Stimulated activated CD8-positive, alpha-beta memory T cell treated with anti-CD3 and anti-CD28 coated beads, Interleukin-15, amount 100 ng/mL, for 48 hours (primary cell): ENCODE measurements at regions not wholly inside any gene's neighbourhood (a gene's known extent, or its start where the extent isn't known, plus 50 kb on each side); places are given as distances from the start of the nearest gene placed in this dataset.

ENCODE experiments used
- DNase-seq, 2 donors: peaks; one replicate each; pipeline ENCODE4 v3.0.0-alpha.2; 2020; ENCODE audit warnings: low read depth in 2 of 2

DNA sequence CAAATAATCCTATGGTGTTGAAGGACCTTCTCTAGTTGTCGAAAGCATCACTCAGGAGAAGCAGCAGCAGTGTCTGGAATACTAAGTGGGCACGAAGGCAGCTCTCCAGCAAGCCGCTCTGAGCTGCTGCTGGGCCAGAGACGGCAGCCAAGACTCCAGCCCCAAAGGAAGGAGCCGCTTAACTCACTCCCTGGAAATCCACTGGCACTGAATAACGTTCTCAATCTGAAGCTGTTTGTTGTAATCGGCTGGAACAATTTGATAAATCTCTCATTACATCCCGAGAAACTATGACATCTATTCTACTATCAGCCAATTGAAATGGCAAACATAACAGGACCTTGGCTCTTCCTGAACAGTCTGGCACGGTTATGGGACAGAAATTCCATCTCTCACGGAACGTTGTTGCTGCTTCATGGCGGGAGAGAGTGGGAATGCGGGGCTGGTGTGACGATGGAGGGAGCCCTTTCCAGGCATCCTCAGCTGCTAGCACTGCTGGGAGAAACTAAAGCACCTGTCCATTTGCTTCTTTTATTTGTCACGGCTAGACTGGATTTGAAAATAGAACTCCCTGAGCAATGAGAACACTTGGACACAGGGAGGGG is 331.5 kb upstream of the RNF32 start:
- DNase-seq: no peak

DNA sequence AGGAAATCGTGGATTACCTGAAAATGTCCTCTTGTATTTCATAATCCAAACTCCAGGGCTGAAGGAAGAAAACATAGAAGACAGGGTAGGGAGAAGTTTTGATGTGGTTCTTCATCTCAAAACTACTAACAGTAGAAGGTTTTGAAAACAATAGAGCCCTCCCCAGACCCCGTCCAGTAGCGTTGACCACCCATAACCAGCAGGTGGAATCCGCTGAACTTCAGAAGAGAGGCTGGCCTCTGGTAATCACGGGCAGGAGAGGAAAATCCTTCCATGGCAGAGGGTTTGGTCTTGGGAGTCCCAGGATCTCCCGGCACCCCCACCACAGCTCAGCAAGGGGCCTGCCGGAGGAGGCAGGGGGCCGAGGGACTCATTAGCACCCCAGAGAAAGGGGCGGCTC is 333.4 kb upstream of the RNF32 start:
- no peak for DNase-seq

DNA sequence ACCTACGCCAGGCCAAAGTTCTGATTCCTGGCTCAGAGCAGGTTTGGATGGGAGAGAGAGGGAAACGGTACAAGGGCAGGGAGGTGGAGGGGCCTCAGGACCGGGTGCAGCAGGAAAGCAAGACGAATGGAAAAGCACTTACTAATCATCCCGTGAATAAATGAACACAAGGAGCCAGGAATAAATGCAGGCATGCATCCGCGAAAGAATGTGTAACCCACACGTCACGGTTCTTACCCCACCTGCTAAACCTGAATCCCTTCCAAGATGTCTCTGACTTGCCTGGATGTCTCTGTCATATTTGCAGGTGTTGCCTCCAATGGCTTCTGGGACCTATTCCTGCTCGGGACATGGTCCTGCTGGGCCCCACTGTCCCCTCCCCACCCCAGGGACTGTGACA is 335.2 kb upstream of the RNF32 start:
- no peak for DNase-seq

DNA sequence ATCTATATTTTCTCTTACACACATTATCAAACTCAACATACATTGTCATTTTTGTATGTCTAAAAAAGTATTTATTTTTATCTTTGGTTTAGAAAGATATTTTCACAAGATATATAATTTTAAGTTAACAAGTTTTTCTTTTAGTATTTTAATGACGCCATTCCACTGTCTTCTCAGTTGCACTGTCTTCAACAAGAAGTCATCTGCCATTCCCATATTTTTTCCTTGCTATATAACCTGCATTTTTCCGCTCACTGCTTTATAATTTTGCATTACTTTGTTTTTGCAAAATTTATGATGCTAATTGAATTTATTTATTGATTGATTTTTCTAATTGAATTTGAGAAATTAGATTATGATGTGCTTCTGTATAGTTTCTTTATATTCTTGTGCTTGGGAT is 357.8 kb upstream of the RNF32 start:
- DNase-seq: no peak

GRCh38 chr7:156279635-156280034 is 360.9 kb upstream of the RNF32 start:
- DNase-seq: no peak

GRCh38 chr7:156275292-156275691 is 365.3 kb upstream of the RNF32 start:
- no peak for DNase-seq

DNA sequence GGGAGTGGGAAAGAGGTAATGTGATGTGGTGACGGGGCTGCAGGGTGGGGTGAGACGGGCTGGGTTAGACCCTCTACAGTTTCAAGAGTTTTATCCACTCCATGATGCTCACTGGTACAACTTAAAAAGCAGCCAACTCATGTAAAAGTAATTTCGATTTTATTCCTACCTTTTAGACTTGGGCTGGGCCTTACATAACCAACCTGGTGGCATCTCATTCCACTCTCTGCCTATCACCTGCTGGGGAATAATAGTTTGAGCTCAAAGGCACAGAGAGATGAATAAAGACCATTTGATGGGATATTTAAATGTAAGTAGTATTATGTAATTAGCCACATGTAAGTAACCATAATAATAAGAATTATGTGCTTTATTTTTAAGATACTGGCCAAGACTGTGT is 366.0 kb upstream of the RNF32 start:
- no peak for DNase-seq

DNA sequence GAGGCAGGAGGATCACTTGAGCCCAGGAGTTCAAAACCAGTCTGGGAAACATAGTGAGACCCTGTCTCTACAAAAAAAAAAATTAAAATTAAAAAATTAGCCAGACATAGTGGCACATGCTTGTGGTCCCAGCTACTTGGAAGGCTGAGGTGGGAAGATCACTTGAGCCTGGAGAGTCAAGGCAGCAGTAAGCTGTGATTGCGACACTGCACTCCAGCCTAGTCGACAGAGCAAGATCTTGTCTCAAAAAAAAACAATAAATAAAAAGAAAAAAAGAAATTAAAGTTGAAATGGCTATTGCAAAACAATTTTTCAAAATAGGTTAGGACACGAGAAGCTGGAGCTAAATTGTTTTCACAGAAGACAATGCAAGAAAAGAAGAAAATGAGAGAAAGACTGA is 379.0 kb upstream of the RNF32 start:
- DNase-seq: no peak

DNA sequence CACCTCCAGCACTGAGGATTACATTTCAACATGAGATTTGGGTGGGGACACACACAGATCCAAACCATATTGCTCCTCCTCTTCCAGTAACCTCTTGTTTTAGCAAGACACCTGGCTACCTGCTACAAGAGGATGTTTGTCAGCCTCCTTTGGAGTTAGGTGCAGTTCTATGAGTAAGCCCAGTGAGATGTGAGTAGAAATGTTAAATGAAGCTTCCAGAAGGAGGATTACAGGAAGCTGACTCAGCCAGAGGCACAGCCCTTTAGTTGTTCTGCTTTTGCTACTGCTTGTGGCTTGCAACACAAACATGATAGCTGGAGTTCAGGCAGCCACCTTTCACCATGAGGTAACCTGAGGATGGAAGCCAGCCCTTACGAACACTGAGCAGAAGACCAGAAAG is 382.7 kb upstream of the RNF32 start:
- DNase-seq: no peak

- no peak for DNase-seq
Observed at GRCh38 chr7:156255635-156256034, 384.9 kb upstream of the RNF32 start.

- DNase-seq: no peak
Observed at GRCh38 chr7:156251861-156252260, 388.7 kb upstream of the RNF32 start.

DNA sequence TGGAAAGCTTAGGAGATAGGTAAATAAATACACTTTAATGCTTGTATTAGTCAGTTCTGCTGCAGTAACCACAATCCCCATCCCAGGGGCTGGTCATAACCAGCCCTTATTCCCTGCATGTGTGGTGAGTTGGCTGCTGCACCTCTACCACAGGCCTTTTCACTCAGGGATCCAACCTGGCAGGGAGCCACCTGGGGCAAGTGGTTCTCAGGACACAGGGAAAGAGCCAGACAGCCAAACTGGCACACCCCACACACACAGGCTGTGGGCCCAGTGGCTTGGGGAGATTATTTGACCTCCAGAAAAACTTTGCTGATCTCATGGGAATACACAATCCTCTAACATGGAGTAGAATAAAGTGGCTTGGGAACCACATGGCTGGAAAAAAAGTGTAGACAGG is 400.0 kb upstream of the RNF32 start:
- DNase-seq: no peak

GRCh38 chr7:156238366-156239133 is 402.0 kb upstream of the RNF32 start:
- no peak for DNase-seq

DNA sequence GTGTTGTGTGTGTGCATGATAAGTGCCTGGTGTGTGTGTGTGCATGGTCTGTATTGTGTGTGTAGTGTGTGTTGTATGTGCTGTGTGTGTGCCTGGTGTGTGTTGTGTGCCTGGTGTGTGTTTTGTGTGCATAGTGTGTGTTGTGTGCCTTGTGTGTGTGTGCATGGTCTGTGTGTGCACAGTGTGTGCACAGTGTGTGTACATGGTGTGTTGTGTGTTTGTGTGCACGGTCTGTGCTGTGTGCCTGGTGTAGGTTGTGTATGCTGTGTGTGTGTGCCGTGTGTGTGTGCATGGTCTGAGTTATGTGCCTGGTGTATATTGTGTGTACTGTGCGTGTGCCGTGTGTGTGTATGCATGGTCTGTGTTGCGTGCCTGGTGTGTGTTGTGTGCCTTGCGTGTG is 403.0 kb upstream of the RNF32 start:
- DNase-seq: no peak

GRCh38 chr7:156236936-156237599 is 403.5 kb upstream of the RNF32 start:
- no peak for DNase-seq

- no peak for DNase-seq
Observed at GRCh38 chr7:156236181-156236889, 404.2 kb upstream of the RNF32 start.

- DNase-seq: no peak
Observed at GRCh38 chr7:156234666-156235494, 405.7 kb upstream of the RNF32 start.

GRCh38 chr7:156234192-156234591 is 406.4 kb upstream of the RNF32 start:
- DNase-seq: no peak

GRCh38 chr7:156232931-156233705 is 407.5 kb upstream of the RNF32 start:
- no peak for DNase-seq

GRCh38 chr7:156230576-156230975 is 410.0 kb upstream of the RNF32 start:
- DNase-seq: no peak

DNA sequence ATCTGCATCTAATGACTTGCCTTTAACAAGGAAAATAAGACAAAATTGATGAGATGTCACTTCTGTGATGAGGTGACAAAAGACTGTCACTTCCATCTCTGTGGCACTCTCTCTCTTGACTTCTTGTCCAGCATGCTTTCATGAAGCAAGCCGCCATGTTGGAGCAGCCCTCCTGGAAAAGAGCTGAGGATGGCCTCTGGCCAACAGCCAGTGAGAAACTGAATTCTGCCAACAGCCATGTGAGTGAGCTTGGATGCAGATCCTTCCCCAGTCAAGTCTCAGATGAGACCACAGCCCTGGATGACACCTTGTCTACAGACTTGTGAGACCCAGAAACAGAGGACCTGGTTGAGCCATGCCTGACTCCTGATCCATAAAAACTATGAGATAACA is 412.6 kb upstream of the SHH start:
- DNase-seq: no peak
